ENCODE measurements at regions not wholly inside any gene's neighbourhood (a gene's known extent, or its start where the extent isn't known, plus 50 kb on each side); places are given as distances from the start of the nearest gene placed in this dataset.

GRCh38 chr20:58146746-58147140, 81.7 kb downstream of the ANKRD60 start:
- no peaks in the 10 kb centered on the region for H3K9me3 Mint-ChIP-seq
- H3K27me3 ChIP-seq (ENCODE audit: control insufficient read depth, insufficient read depth, low read length), result no peaks in the 10 kb centered on the region
- no peak overlapping the region for H3K4me3 Mint-ChIP-seq
- peaks cover 17 to 37% of the 10 kb centered on the region in 2 donors for H3K27me3 Mint-ChIP-seq (ENCODE audit: low read depth in 2 of 2)
- no peak overlapping the region for H3K27ac ChIP-seq (ENCODE audit: low read length)
- no peak overlapping the region for H3K4me3 ChIP-seq (ENCODE audit: low read length)
- H3K27ac Mint-ChIP-seq, result no peak overlapping the region
- no peaks in the 10 kb centered on the region for H3K4me1 ChIP-seq (ENCODE audit: control insufficient read depth, insufficient read depth, low read length)
- DNase-seq (no peak), ATAC-seq (no peak)
- H3K36me3 Mint-ChIP-seq, result no peaks in the 10 kb centered on the region
- no peaks in the 10 kb centered on the region for H3K4me1 Mint-ChIP-seq
- no peaks in the 10 kb centered on the region for H3K9me3 ChIP-seq (ENCODE audit: control insufficient read depth, insufficient read depth, low read length)
- 89% methylated on average over 11 of the region's 11 CpGs for WGBS (ENCODE audit: insufficient coverage)
- no peaks in the 10 kb centered on the region for H3K36me3 ChIP-seq (ENCODE audit: control insufficient read depth, insufficient read depth, low read length)
- intact Hi-C loops (cut with micrococcal nuclease), result no loop called here
- TF ChIP-seq CTCF (IDR thresholded peaks at IDR 0.05), result no peak

- intact Hi-C loops (cut with micrococcal nuclease), result no loop called here
- 86% methylated on average over 8 of the region's 8 CpGs for WGBS (ENCODE audit: insufficient coverage)
- Mint-ChIP-seq H3K4me3 (no peak overlapping the region), H3K27ac (no peak overlapping the region), H3K36me3 (no peaks in the 10 kb centered on the region), H3K9me3 (no peaks in the 10 kb centered on the region), H3K4me1 (no peaks in the 10 kb centered on the region), H3K27me3 (ENCODE audit: low read depth in 2 of 2) (peaks cover 17 to 37% of the 10 kb centered on the region in 2 donors)
- Histone ChIP-seq H3K27ac (ENCODE audit: low read length) (no peak overlapping the region), H3K27me3 (ENCODE audit: control insufficient read depth, insufficient read depth, low read length) (no peaks in the 10 kb centered on the region), H3K4me1 (ENCODE audit: control insufficient read depth, insufficient read depth, low read length) (no peaks in the 10 kb centered on the region), H3K36me3 (ENCODE audit: control insufficient read depth, insufficient read depth, low read length) (no peaks in the 10 kb centered on the region), H3K4me3 (ENCODE audit: low read length) (no peak overlapping the region), H3K9me3 (ENCODE audit: control insufficient read depth, insufficient read depth, low read length) (no peaks in the 10 kb centered on the region)
- DNase-seq (no peak), ATAC-seq (no peak)
- TF ChIP-seq CTCF (IDR thresholded peaks at IDR 0.05), result no peak
Measured at GRCh38 chr20:58146081-58146745, 82.2 kb downstream of the ANKRD60 start.

- Histone ChIP-seq H3K27ac (ENCODE audit: low read length) (no peak overlapping the region), H3K36me3 (ENCODE audit: control insufficient read depth, insufficient read depth, low read length) (no peaks in the 10 kb centered on the region), H3K27me3 (ENCODE audit: control insufficient read depth, insufficient read depth, low read length) (no peaks in the 10 kb centered on the region), H3K9me3 (ENCODE audit: control insufficient read depth, insufficient read depth, low read length) (no peaks in the 10 kb centered on the region), H3K4me3 (ENCODE audit: low read length) (no peak overlapping the region), H3K4me1 (ENCODE audit: control insufficient read depth, insufficient read depth, low read length) (no peaks in the 10 kb centered on the region)
- Mint-ChIP-seq H3K36me3 (no peaks in the 10 kb centered on the region), H3K9me3 (no peaks in the 10 kb centered on the region), H3K27ac (no peak overlapping the region), H3K4me3 (no peak overlapping the region), H3K4me1 (no peaks in the 10 kb centered on the region), H3K27me3 (ENCODE audit: low read depth in 2 of 2) (peaks cover 14 to 32% of the 10 kb centered on the region in 2 donors)
- no peak for ATAC-seq
- no peak for TF ChIP-seq CTCF (IDR thresholded peaks at IDR 0.05)
- DNase-seq, result no peak
- intact Hi-C loops (cut with micrococcal nuclease), result no loop called here
- WGBS (ENCODE audit: insufficient coverage), result 79% methylated on average over 5 of the region's 6 CpGs
Measured at GRCh38 chr20:58145506-58146080, 82.9 kb downstream of the ANKRD60 start.

- intact Hi-C loops (cut with micrococcal nuclease), result no loop called here
- Histone ChIP-seq H3K36me3 (ENCODE audit: control insufficient read depth, insufficient read depth, low read length) (no peaks in the 10 kb centered on the region), H3K27me3 (ENCODE audit: control insufficient read depth, insufficient read depth, low read length) (no peaks in the 10 kb centered on the region), H3K27ac (ENCODE audit: low read length) (no peak overlapping the region), H3K9me3 (ENCODE audit: control insufficient read depth, insufficient read depth, low read length) (no peaks in the 10 kb centered on the region), H3K4me1 (ENCODE audit: control insufficient read depth, insufficient read depth, low read length) (no peaks in the 10 kb centered on the region), H3K4me3 (ENCODE audit: low read length) (no peak overlapping the region)
- Mint-ChIP-seq H3K4me1 (no peaks in the 10 kb centered on the region), H3K36me3 (no peaks in the 10 kb centered on the region), H3K27me3 (ENCODE audit: low read depth in 2 of 2) (peaks cover 12 to 20% of the 10 kb centered on the region in 2 donors), H3K4me3 (no peak overlapping the region), H3K27ac (no peak overlapping the region), H3K9me3 (no peaks in the 10 kb centered on the region)
- DNase-seq (no peak), ATAC-seq (no peak)
- 95% methylated on average over 8 of the region's 9 CpGs for WGBS (ENCODE audit: insufficient coverage)
- no peak for TF ChIP-seq CTCF (IDR thresholded peaks at IDR 0.05)
Measured at GRCh38 chr20:58144096-58144495, 84.4 kb downstream of the ANKRD60 start.

All from natural killer cell (primary cell).